A549 (cell line): ENCODE measurements at regions not wholly inside any gene's neighbourhood (a gene's known extent, or its start where the extent isn't known, plus 50 kb on each side); places are given as distances from the start of the nearest gene placed in this dataset.

ENCODE experiments used
- ATAC-seq, 2 experiments: fragments of 200-7000 bp in 1 of 2; fragments of >200 bp in 1 of 2; cut with Nextera tagmentation in 1 of 2; cut with Tn5 transposase in 1 of 2; 3 replicates each; pipeline versions ENCODE4 v1.8.0 to v1.9.1; 2018 to 2020; ENCODE audit warnings: mild to moderate bottlenecking in 1 of 2, moderate library complexity in 1 of 2
- CTCF ChIA-PET: fragments of 300-600 bp; sonication (Branson Sonifier 250); formaldehyde crosslinking; extraction: SDS; loops from one replicate; lab custom pipeline; 2021; ENCODE audit warnings: antibody characterized with exemption, inconsistent platforms; lab: Yijun Ruan, JAX
- POLR2A ChIA-PET: fragments of 350-600 bp; formaldehyde crosslinking; extraction: SDS; loops from one replicate; lab custom pipeline; 2021; ENCODE audit warnings: antibody characterized with exemption, inconsistent platforms; lab: Yijun Ruan, JAX
- DNase-seq, 2 experiments: peaks; one replicate each; pipeline versions ENCODE4 v3.0.0 to v3.0.0-alpha.2; 2011 to 2016; ENCODE audit warnings: low read depth in 1 of 2, low spot score in 1 of 2
- FAIRE-seq: peaks from 2 replicates; lab custom pipeline; 2011; peaks lifted over from hg19 to GRCh38; lab: Jason Lieb, UNC
- H3K27ac ChIP-seq, 2 experiments: fragments of >200 bp; sonication (Bioruptor Twin); formaldehyde crosslinking; 3 replicates each; pipeline ENCODE4 v1.5.1; 2016 to 2017
- H3K4me1 ChIP-seq: fragments of >200 bp; sonication (Bioruptor Twin); formaldehyde crosslinking; 3 replicates; pipeline ENCODE4 v1.6.1; 2016
- H3K4me2 ChIP-seq: fragments of >200 bp; sonication (Bioruptor Twin); formaldehyde crosslinking; 3 replicates; pipeline ENCODE4 v1.6.1; 2016
- H3K4me3 ChIP-seq: fragments of >200 bp; sonication (Bioruptor Twin); formaldehyde crosslinking; 3 replicates; pipeline ENCODE4 v1.5.1; 2016
- H3K9me3 ChIP-seq: fragments of >200 bp; sonication (Bioruptor Twin); formaldehyde crosslinking; 3 replicates; pipeline ENCODE4 v1.6.1; 2016
- EHMT2 ChIP-seq: fragments of 200-600 bp; sonication (generic); IDR thresholded peaks from 2 replicates; pipeline ENCODE4 v1.6.1; 2016; ENCODE audit warnings: antibody characterized with exemption, low read depth, mild to moderate bottlenecking, moderate library complexity
- EP300 ChIP-seq, 2 experiments: fragments of >200 bp; sonication (Bioruptor Twin); formaldehyde crosslinking; IDR thresholded peaks; 2 replicates in 1 of 2; 3 replicates in 1 of 2; pipeline ENCODE4 v1.6.1; 2016 to 2017
- FOSB ChIP-seq: fragments of 250-450 bp; sonication (Bioruptor Pico); IDR thresholded peaks from 2 replicates; pipeline ENCODE4 v1.5.0; 2020; ENCODE audit warnings: mild to moderate bottlenecking, moderate library complexity
- HDAC2 ChIP-seq: fragments of 200-600 bp; sonication (generic); IDR thresholded peaks from 2 replicates; pipeline ENCODE4 v1.6.1; 2016
- HOXB13 ChIP-seq: fragments of 250-450 bp; sonication (Bioruptor Pico); IDR thresholded peaks from 2 replicates; pipeline ENCODE4 v1.5.0; 2020; ENCODE audit warnings: low read depth, mild to moderate bottlenecking, moderate library complexity
- HOXB5 ChIP-seq: fragments of 250-450 bp; sonication (Bioruptor Pico); IDR thresholded peaks from 2 replicates; pipeline ENCODE4 v1.5.0; 2020; ENCODE audit warnings: mild to moderate bottlenecking, moderate library complexity
- JUNB ChIP-seq: fragments of >200 bp; sonication (Bioruptor Twin); formaldehyde crosslinking; IDR thresholded peaks from 2 replicates; pipeline ENCODE4 v1.6.1; 2016
- KDM5A ChIP-seq: fragments of 200-600 bp; sonication (generic); IDR thresholded peaks from 2 replicates; pipeline ENCODE4 v1.6.1; 2016; ENCODE audit warnings: antibody characterized with exemption, mild to moderate bottlenecking
- MAFK ChIP-seq: fragments of 450-650 bp; IDR thresholded peaks from 2 replicates; pipeline ENCODE4 v1.6.1; 2014; ENCODE audit not compliant: partially characterized antibody
- NFE2L2 ChIP-seq: fragments of 150-350 bp; conservative IDR thresholded peaks from 2 replicates; pipeline ENCODE4 v1.6.1; 2014; ENCODE audit warnings: low read length
- RAD21 ChIP-seq, 2 experiments: fragments of >200 bp in 1 of 2; sonication (Bioruptor Twin) in 1 of 2; formaldehyde crosslinking in 1 of 2; IDR thresholded peaks in 1 of 2; conservative IDR thresholded peaks in 1 of 2; 2 replicates in 1 of 2; 3 replicates in 1 of 2; pipeline ENCODE4 v1.6.1; 2012 to 2018; ENCODE audit warnings: inconsistent platforms in 1 of 2
- RARB ChIP-seq: fragments of 250-450 bp; sonication (Bioruptor Pico); IDR thresholded peaks from 2 replicates; pipeline ENCODE4 v1.8.0; 2021; ENCODE audit warnings: mild to moderate bottlenecking, moderate library complexity
- RCOR1 ChIP-seq: fragments of 150-350 bp; IDR thresholded peaks from 2 replicates; pipeline ENCODE4 v1.6.1; 2014; ENCODE audit warnings: antibody characterized with exemption, low read length, low read depth
- RNF2 ChIP-seq: fragments of 200-600 bp; sonication (generic); IDR thresholded peaks from 2 replicates; pipeline ENCODE4 v1.6.1; 2016; ENCODE audit warnings: low read depth, mild to moderate bottlenecking, antibody characterized with exemption, moderate library complexity, borderline replicate concordance
- SREBF2 ChIP-seq: fragments of 450-650 bp; IDR thresholded peaks from 2 replicates; pipeline ENCODE4 v1.6.1; 2014; ENCODE audit warnings: mild to moderate bottlenecking, moderate library complexity
- TP53 ChIP-seq: fragments of 250-450 bp; sonication (Bioruptor Pico); IDR thresholded peaks from 2 replicates; pipeline ENCODE4 v1.5.0; 2021; ENCODE audit warnings: mild to moderate bottlenecking, moderate library complexity
- ZC3H11A ChIP-seq: fragments of 450-650 bp; IDR thresholded peaks from 2 replicates; pipeline ENCODE4 v1.6.1; 2014; ENCODE audit warnings: antibody characterized with exemption, mild to moderate bottlenecking
- WGBS: methylation state at CpG from one replicate; pipeline ENCODE4 v1.1.6; 2017; ENCODE audit errors: missing lambda C conversion rate; 5-methylcytosine and 5-hydroxymethylcytosine counted together
- TF ChIP-seq, protein P1 (sequence below): fragments of >200 bp; sonication (Bioruptor Twin); formaldehyde crosslinking; IDR thresholded peaks from 3 replicates; pipeline ENCODE4 v1.6.1; 2016
- TF ChIP-seq, protein P2 (sequence below): fragments of >200 bp; sonication (Bioruptor Twin); formaldehyde crosslinking; IDR thresholded peaks from 3 replicates; pipeline ENCODE4 v1.5.1; 2016
- TF ChIP-seq, protein P3 (sequence below): fragments of 250-450 bp; sonication (Bioruptor Pico); IDR thresholded peaks from 2 replicates; pipeline ENCODE4 v1.5.0; 2021; ENCODE audit warnings: mild to moderate bottlenecking, moderate library complexity, borderline replicate concordance
- TF ChIP-seq, protein P4 (sequence below): IDR thresholded peaks from 2 replicates; pipeline ENCODE4 v1.6.1; 2012

DNA sequence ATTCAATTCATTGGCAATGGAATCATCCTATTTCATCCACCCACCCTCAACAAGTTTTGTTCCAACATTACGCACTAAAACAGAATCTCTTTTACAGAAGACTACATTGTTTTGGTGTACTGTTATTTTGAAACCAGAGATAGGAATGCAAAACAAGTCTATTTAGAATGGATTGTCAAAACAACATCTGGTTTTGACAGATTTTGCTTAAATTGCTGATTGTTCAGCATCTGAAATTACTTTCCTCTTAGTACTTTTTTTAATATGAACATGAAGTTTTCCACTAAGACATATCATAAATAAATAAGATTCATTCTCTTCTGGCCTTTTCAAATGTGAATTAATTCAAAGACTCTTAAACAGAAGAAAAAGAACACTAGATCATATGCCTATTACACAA, 323.9 kb upstream of the TFPI start:
- Histone ChIP-seq H3K4me2 (no peak overlapping the region), H3K4me3 (no peak overlapping the region), H3K9me3 (no peaks in the 10 kb centered on the region), H3K4me1 (no peaks in the 10 kb centered on the region), H3K27ac (no peak overlapping the region)
- TF ChIP-seq TP53 (CRISPR knock-in tag) (no peak), NFE2L2 (no peak), HDAC2 (no peak), HOXB13 (CRISPR knock-in tag) (no peak), SREBF2 (no peak), RAD21 (conservative IDR thresholded peaks at IDR 0.05 in 1 of 2, IDR thresholded peaks at IDR 0.05 in 1 of 2) (no peak), FOSB (CRISPR knock-in tag) (no peak), EHMT2 (no peak), RARB (CRISPR knock-in tag) (no peak)
- TF ChIP-seq, protein P1, sequence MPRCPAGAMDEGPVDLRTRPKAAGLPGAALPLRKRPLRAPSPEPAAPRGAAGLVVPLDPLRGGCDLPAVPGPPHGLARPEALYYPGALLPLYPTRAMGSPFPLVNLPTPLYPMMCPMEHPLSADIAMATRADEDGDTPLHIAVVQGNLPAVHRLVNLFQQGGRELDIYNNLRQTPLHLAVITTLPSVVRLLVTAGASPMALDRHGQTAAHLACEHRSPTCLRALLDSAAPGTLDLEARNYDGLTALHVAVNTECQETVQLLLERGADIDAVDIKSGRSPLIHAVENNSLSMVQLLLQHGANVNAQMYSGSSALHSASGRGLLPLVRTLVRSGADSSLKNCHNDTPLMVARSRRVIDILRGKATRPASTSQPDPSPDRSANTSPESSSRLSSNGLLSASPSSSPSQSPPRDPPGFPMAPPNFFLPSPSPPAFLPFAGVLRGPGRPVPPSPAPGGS = no peak
- TF ChIP-seq, protein P2, sequence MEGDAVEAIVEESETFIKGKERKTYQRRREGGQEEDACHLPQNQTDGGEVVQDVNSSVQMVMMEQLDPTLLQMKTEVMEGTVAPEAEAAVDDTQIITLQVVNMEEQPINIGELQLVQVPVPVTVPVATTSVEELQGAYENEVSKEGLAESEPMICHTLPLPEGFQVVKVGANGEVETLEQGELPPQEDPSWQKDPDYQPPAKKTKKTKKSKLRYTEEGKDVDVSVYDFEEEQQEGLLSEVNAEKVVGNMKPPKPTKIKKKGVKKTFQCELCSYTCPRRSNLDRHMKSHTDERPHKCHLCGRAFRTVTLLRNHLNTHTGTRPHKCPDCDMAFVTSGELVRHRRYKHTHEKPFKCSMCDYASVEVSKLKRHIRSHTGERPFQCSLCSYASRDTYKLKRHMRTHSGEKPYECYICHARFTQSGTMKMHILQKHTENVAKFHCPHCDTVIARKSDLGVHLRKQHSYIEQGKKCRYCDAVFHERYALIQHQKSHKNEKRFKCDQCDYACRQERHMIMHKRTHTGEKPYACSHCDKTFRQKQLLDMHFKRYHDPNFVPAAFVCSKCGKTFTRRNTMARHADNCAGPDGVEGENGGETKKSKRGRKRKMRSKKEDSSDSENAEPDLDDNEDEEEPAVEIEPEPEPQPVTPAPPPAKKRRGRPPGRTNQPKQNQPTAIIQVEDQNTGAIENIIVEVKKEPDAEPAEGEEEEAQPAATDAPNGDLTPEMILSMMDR = no peak
- TF ChIP-seq, protein P3, sequence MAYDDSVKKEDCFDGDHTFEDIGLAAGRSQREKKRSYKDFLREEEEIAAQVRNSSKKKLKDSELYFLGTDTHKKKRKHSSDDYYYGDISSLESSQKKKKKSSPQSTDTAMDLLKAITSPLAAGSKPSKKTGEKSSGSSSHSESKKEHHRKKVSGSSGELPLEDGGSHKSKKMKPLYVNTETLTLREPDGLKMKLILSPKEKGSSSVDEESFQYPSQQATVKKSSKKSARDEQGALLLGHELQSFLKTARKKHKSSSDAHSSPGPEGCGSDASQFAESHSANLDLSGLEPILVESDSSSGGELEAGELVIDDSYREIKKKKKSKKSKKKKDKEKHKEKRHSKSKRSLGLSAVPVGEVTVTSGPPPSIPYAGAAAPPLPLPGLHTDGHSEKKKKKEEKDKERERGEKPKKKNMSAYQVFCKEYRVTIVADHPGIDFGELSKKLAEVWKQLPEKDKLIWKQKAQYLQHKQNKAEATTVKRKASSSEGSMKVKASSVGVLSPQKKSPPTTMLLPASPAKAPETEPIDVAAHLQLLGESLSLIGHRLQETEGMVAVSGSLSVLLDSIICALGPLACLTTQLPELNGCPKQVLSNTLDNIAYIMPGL (CRISPR knock-in tag) = no peak
- DNase-seq (no peak), FAIRE-seq (no peak), ATAC-seq (no peak)
- POLR2A ChIA-PET = no interaction called here
- 96% methylated on average over 1 of the region's 1 CpG for WGBS
- CTCF ChIA-PET = no interaction called here

DNA sequence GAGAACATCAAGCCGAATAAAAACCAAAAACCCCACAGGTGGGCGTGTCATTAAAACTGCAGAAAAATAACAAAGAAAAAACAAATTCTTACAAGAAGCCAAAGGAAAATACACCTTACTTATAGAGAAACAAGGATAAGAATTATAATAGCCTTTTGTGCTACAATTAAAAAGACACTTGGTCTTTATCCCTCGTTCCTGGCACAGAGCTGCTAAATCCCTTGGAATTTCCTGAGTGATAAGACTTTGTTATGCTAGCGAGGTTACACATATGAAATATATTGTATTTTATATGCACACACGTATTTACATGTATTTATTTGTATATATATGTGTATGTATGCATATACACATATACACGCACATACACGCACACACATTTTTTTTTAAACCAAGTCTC, 325.3 kb upstream of the TFPI start:
- no peak for DNase-seq
- no peak for ATAC-seq
- TF ChIP-seq, protein P4, sequence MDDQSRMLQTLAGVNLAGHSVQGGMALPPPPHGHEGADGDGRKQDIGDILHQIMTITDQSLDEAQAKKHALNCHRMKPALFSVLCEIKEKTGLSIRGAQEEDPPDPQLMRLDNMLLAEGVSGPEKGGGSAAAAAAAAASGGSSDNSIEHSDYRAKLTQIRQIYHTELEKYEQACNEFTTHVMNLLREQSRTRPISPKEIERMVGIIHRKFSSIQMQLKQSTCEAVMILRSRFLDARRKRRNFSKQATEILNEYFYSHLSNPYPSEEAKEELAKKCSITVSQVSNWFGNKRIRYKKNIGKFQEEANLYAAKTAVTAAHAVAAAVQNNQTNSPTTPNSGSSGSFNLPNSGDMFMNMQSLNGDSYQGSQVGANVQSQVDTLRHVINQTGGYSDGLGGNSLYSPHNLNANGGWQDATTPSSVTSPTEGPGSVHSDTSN = no peak
- TF ChIP-seq ZC3H11A (no peak), RNF2 (no peak), JUNB (no peak), RAD21 (conservative IDR thresholded peaks at IDR 0.05 in 1 of 2, IDR thresholded peaks at IDR 0.05 in 1 of 2) (no peak), HOXB5 (CRISPR knock-in tag) (no peak), KDM5A (no peak), HOXB13 (CRISPR knock-in tag) (no peak), EP300 (IDR thresholded peaks at IDR 0.05) (no peak)
- 66% methylated on average over 7 of the region's 7 CpGs for WGBS
- CTCF ChIA-PET = no interaction called here
- POLR2A ChIA-PET = no interaction called here
- no peak for FAIRE-seq
- H3K4me3 ChIP-seq = no peak overlapping the region
- H3K27ac ChIP-seq = no peak overlapping the region
- no peak overlapping the region for H3K4me2 ChIP-seq
- no peaks in the 10 kb centered on the region for H3K4me1 ChIP-seq
- no peaks in the 10 kb centered on the region for H3K9me3 ChIP-seq

DNA sequence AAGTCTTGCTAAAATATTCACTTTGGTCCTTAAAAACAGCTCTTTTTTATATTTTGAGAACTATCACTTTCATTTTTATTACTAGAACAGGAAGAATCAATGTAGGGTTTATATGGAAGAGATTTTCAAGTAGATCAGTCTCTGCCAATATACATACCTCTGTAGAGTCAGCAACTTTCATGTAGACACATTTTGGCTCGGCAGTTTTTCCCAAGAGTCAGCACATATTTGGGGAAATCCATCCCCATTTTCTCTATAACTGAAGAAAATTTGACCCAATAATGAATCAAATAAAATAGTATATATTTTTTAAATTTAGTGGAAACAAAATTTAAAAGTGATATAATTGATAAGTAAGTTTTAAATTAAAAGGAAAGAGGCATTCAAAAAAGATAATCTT, 329.8 kb upstream of the TFPI start:
- no peaks in the 10 kb centered on the region for H3K9me3 ChIP-seq
- DNase-seq = no peak
- no peak overlapping the region for H3K27ac ChIP-seq
- 56% methylated on average over 1 of the region's 1 CpG for WGBS
- ChIA-PET CTCF (no interaction called here), POLR2A (no interaction called here)
- no peak overlapping the region for H3K4me2 ChIP-seq
- no peak for ATAC-seq
- FAIRE-seq = no peak
- TF ChIP-seq RCOR1 (no peak), FOSB (CRISPR knock-in tag) (no peak), MAFK (peak; percentile 37)
- no peak overlapping the region for H3K4me3 ChIP-seq
- H3K4me1 ChIP-seq = no peaks in the 10 kb centered on the region
